GM20000 (cell line): ENCODE measurements at regions not wholly inside any gene's neighbourhood (a gene's known extent, or its start where the extent isn't known, plus 50 kb on each side); places are given as distances from the start of the nearest gene placed in this dataset.

ENCODE experiments used
- DNase-seq: peaks from one replicate; pipeline ENCODE4 v3.0.0; 2012; ENCODE audit warnings: low spot score
- CTCF ChIP-seq: IDR thresholded peaks from 2 replicates; pipeline ENCODE4 v1.5.1; 2012; ENCODE audit warnings: mild to moderate bottlenecking, control low read depth; ENCODE audit errors: extremely low read depth, missing control alignments

GRCh38 chrX:4186331-4186730 is 472.9 kb upstream of the PRKX start:
- no peak for DNase-seq
- TF ChIP-seq CTCF, result no peak

- DNase-seq, result no peak
- TF ChIP-seq CTCF, result no peak
These were observed 471.6 kb upstream of the PRKX start for GRCh38 chrX:4185086-4185485.

GRCh38 chrX:4182408-4182806 is 469.0 kb upstream of the PRKX start:
- no peak for DNase-seq
- no peak for TF ChIP-seq CTCF

- no peak for DNase-seq
- no peak for TF ChIP-seq CTCF
These were observed 468.4 kb upstream of the PRKX start for GRCh38 chrX:4181782-4182407.

- no peak for TF ChIP-seq CTCF
- DNase-seq, result no peak
These were observed 465.6 kb upstream of the PRKX start for GRCh38 chrX:4179031-4179430.

GRCh38 chrX:4175221-4175620 is 461.8 kb upstream of the PRKX start:
- no peak for TF ChIP-seq CTCF
- DNase-seq, result no peak

GRCh38 chrX:4173743-4174142 is 460.3 kb upstream of the PRKX start:
- no peak for DNase-seq

More at GRCh38 chrX:4173743-4174142, 460.3 kb upstream of the PRKX start:
- no peak for TF ChIP-seq CTCF
